ENCODE measurements at regions not wholly inside any gene's neighbourhood (a gene's known extent, or its start where the extent isn't known, plus 50 kb on each side); places are given as distances from the start of the nearest gene placed in this dataset.

DNA sequence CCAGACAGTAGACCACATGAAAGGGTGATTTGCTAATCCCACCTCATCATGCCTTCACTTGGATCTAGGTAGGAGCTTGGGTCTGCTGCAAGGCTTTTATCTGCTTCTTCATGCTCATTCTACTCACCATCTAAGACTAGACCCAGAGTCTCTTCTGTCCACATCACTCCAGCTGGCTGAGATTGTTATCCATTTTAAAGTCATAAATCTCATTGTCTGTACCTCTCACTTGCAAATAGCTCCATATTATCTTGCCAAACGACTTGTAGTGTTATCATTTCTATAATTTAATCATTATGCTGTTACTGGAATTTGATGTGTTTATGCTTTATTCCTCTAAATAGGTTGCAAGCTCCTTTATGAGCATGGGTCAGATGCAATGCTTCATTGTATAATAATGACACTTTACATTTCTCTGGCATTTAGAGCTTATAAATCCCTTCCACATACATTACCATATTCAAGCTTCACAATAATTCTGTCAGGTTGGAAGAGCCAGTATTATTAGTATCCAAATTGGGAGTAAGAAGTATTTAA lies 254.2 kb upstream of the SORL1-AS1 start:
- H3K27ac ChIP-seq = no peak overlapping the region
- TF ChIP-seq, protein P1, sequence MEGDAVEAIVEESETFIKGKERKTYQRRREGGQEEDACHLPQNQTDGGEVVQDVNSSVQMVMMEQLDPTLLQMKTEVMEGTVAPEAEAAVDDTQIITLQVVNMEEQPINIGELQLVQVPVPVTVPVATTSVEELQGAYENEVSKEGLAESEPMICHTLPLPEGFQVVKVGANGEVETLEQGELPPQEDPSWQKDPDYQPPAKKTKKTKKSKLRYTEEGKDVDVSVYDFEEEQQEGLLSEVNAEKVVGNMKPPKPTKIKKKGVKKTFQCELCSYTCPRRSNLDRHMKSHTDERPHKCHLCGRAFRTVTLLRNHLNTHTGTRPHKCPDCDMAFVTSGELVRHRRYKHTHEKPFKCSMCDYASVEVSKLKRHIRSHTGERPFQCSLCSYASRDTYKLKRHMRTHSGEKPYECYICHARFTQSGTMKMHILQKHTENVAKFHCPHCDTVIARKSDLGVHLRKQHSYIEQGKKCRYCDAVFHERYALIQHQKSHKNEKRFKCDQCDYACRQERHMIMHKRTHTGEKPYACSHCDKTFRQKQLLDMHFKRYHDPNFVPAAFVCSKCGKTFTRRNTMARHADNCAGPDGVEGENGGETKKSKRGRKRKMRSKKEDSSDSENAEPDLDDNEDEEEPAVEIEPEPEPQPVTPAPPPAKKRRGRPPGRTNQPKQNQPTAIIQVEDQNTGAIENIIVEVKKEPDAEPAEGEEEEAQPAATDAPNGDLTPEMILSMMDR (IDR thresholded peaks at IDR 0.05) = no peak
- no peak for TF ChIP-seq ZFX (IDR thresholded peaks at IDR 0.05; ENCODE audit: borderline replicate concordance)

DNA sequence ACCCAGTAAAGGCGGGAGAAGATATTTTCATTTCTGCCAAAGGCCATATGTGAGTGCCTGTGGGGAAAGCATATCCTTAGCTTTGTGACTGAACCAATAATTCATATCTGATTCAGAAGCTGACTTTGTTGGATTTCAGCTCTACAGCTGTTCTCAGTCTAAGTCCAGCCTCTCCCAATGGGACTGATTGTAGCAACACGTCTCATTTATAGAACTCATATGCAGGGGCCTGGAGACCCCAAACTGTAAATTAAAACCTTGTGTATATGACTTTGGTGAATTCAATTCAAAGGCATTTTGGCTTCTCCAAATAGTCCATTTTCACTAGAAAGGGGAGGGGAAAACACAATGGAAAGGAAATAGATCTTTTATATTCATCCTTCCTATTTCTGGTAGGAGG lies 250.4 kb upstream of the SORL1-AS1 start:
- TF ChIP-seq, protein P1 (IDR thresholded peaks at IDR 0.05) = no peak
- TF ChIP-seq ZFX (IDR thresholded peaks at IDR 0.05; ENCODE audit: borderline replicate concordance) = no peak
- no peak overlapping the region for H3K27ac ChIP-seq

DNA sequence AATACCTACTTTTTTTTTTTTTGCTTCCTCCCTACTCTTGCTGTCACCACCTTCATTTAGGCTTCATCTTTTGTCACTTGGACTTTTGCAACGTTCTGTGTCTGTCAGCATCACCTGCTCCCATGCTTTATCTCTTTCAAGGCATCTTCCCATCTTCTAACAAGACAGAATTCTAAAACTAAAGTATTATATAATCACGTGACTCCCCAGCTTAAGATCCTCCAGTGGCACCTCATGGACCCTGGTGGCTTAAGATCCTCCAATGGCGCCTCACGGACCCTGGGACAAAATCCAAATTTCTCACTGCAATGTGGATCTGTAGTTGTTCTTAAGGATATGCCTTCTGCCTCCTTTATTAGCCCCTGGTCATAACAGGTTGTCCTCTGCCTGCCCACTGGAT lies 248.2 kb upstream of the SORL1-AS1 start:
- TF ChIP-seq ZFX (IDR thresholded peaks at IDR 0.05; ENCODE audit: borderline replicate concordance) = no peak
- TF ChIP-seq, protein P1 (IDR thresholded peaks at IDR 0.05) = no peak
- no peak overlapping the region for H3K27ac ChIP-seq

DNA sequence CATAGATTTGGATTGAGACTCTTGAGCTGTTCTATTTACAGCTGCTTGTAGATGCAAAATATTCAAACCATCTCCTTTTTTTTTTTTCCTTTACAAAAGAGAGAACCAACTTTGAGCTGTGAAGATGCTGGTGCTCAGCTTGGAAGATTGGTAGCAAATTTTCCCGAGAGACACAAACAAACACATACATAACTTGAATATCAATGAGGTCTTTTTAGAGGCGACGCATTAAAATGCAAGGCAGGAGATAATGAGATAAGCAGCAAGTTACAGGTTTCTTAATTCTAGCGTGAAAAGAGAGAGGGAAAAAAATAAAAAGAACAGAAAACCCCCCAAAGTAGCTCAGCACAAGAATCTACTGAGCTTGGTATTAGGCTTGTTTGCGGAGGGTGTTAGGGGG lies 247.0 kb upstream of the SORL1-AS1 start:
- no peak overlapping the region for H3K27ac ChIP-seq
- TF ChIP-seq, protein P1 (IDR thresholded peaks at IDR 0.05) = no peak
- TF ChIP-seq ZFX (IDR thresholded peaks at IDR 0.05; ENCODE audit: borderline replicate concordance) = no peak

DNA sequence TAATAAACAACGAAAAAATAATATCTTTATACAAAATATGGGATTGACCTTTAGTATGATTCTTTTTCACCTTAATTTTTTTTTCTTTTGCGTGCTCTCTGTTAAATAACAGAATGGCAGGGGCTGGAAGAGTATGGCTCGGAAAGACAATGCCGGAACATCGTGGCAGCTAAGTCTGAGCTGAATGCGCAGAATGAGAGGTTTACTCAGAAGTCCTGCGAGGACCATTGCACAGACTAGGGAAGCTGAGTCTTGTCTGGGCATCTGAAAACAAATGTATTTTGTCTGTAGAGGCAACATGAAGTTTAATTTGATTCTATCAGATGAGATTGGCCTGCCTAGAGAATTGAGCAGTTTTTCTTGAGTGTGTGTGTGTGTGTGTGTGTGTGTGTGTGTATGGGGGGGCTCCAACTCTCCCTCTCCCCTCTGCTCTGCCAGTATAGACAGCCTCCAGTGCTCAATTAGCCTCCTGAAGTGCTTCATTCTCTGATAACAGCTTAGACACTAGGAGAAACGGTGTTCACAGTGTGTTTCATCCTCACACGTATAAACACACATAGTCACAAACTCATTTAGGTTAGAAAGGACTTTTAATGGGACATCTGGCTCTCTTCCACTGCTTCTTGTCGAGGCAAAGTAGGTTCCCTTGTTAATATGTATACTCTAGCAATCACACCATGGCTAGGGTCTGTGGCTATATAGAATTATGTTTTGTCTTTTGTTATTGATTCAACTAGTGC lies 244.3 kb upstream of the SORL1-AS1 start:
- H3K27ac ChIP-seq = no peak overlapping the region
- TF ChIP-seq, protein P1 (IDR thresholded peaks at IDR 0.05) = no peak
- no peak for TF ChIP-seq ZFX (IDR thresholded peaks at IDR 0.05; ENCODE audit: borderline replicate concordance)

DNA sequence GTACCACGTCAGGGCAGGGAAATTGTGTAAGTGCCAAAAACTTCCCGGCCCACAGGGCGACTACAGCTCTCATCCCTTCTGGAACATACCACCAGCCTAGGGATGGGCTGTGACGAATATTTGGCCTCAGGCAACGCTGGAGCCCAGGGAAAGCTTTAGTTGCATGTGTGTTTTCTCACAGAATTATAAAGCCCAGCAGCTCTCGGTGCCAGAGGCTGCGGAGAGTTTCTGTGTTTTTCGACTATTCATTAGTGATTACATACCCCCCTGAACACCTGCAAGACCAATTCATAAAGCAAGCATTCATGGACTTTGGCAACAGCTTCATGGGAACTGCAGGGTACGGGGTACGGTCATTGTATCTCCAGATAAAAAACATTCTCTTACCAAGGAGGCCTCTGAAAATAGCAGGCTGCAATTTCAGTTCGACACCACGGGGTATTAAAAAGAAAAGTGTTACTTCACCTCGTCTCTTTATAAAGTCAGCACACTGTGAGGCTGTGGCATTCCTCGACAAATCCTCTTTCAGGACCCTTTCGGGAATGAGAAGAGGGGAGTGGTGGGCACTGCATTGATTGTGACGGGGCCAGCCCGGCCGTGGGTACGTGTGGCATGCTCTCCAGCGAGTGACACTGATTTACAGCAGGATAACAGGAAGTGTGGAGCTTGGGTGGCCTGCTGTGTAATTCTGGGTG lies 243.6 kb upstream of the SORL1-AS1 start:
- no peak for TF ChIP-seq ZFX (IDR thresholded peaks at IDR 0.05; ENCODE audit: borderline replicate concordance)
- TF ChIP-seq, protein P1 (IDR thresholded peaks at IDR 0.05) = no peak
- no peak overlapping the region for H3K27ac ChIP-seq

DNA sequence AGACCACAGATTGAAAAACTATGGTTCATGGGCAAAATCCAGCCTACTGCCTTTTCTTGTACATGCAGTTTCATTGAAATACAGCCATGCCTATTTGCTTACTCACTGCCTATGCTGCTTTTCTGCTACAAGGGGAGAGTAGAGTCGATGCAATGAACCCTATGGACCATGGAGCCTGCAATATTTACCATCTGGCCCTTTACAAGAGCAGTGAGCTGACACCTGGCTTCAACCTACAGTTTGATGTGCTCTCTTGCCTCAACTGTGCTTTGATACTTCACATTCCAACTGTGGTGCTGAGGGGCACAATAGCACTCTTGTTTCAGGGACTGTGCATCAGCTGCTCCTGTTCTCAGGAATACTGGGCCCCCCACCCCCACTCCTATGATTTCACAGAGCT lies 239.5 kb upstream of the SORL1-AS1 start:
- no peak for TF ChIP-seq ZFX (IDR thresholded peaks at IDR 0.05; ENCODE audit: borderline replicate concordance)
- TF ChIP-seq, protein P1 (IDR thresholded peaks at IDR 0.05) = no peak
- H3K27ac ChIP-seq = no peak overlapping the region

All from 22Rv1 (cell line).